Right hindlimb (tissue), 1 donor: ENCODE measurements at regions not wholly inside any gene's neighbourhood (a gene's known extent, or its start where the extent isn't known, plus 50 kb on each side); places are given as distances from the start of the nearest gene placed in this dataset.

Source experiments
- DNase-seq: peaks from one replicate; pipeline ENCODE4 v3.0.0-alpha.2; 2018

DNA sequence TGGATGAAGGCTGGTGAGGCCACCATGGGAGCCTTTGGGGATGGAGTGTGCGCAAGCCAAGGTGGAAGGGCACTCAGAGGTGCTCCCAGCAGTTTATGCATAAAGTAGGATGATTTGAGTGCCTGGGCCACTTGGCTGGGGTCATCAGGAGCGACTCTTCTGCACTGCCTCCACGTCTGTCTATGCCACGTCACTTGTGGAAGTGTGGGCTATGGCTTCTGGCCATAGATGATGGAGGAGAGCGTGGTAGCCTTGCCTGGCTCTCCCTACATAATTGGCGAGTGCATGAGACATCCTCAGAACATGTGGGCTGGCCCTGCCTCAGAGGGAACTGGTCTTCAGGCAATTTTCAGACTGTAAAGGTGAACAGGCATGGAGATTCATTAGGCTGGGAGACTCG lies 182.9 kb downstream of the TEX29 start:
- no peak for DNase-seq

DNA sequence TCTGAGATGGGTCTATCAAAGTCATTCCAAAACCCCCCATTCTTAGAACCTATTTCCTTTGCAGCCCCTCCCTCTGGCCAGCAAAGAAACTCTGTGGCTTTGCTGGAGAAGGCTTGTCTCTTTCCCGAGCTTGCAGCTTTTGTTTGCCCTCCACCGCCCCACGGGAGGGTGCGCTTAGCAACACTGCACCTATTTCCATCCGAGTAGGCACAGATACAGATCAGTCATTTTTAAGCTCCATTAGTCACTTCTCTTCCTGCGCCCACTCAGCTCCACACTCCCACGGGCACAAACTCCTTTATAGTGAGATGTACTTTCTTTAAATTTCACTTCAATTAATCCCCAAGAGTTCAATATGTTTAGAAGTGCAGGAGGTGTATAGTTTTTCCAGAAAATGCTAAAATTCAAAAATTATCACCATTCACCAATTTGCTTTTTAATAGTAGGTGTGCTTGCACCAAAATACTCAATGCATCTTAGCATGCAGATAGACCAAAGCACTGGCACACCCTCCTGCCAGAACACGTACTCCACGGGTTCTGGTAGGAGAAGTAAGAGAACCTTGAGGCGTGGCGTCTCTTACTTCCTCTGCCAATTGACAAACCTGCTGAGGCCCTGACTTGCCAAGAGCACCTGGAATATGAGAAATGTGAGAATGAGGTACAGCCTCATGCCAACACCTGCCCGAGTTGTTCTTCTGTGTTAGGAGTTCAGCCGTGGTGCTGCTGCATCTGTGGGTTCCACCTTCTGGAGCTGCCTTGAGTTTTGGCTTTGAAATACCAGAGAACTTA lies 183.7 kb downstream of the TEX29 start:
- DNase-seq, result no peak

DNA sequence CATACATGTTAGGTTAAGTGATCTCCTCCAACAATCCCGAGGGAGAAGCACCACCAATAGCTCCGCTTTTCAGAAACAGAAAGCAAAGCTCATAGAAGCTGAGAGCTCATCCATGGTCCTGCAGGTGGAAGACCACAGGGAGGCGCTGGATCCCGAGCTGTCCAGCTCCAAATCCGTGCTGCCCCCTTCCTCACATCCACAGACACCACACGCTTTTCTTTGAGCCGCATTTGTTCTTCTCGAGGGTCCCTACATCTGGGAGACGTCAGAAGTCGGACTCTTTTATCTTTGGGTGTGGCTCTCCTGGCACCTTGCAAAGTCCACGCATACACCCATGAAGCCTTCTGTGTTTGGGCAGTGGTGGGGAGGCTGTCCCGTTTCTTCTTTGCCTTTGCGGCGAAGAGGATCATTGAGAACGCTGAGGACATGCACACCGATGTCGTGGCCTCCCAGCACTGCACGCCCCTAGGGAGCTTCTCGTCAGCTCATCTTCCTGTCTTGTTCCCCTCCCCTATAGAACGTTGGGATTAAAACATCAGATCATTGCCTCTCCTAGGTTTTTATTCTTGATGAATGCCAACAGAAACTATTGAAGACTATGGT lies 184.8 kb downstream of the TEX29 start:
- no peak for DNase-seq

DNA sequence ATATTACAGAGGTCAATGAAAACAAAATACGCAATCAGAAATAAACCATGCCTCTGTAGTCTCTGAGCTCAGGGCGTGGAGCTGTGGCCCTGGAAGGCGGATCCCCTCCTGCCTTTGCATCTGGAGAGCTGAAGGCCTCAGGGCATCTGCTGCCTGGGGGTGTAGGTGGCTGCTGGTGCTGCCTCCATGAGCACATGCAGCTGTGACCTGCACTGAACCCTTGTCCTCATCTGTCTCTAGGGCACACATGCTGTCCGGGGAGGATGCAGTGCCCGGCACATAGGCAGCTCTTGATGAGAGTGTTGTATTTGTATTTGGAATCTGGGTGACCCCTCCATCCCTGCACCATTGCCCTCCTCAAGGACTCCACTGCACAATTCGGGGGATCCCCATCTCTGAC lies 185.7 kb downstream of the TEX29 start:
- DNase-seq, result no peak

DNA sequence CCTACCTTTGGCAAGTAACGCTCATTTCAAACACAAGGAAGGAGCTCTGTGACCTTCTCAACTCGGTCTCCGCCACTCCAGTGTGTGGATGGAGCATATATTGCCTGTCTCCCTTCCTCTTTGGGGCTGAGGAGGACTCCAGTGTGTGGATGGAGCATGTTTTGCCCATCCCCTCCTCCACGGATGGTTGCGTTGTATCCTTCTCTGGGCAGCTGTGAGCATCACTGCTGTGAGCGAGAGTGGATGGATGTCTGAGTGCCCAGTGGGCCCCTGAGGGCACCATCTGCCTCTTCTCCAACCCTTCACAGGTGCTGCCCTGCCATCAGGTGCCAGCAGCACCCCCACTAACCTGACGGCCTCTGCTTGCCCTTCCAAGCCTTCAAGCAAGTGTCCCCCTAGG lies 186.2 kb downstream of the TEX29 start:
- no peak for DNase-seq

DNA sequence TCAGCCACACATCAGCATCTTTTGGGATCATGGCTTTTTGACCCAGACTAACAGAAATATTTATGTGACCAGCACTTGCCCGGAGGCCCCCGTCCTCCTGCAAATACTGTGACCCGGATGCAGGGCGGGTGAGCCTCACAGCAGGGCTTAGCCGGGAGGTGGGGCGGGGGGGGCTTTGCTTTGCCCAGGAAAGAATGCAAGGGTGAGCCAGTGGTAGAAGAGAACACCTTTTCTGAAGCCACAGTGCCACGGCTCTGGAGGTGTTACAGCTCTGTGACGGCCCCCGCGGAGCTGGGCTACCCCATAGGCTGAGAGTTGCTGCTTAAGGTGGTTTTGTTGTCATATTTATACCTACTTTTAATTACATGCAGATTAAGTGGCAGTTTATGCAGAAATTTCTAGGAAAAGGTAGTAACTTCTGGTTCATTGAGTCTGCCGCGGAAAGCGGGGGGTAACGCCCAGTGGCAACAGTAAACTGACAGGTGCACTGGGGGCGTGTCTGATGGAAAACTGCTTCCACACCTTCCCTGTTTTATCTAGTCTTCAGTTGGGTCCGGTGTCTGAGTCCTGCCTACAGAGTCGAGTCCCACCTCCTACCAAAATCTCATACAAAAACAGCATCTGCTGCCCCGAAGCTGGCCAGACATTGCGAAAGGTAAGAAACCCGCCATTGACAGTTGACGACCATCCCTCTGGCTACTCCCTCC lies 187.9 kb downstream of the TEX29 start:
- DNase-seq, result no peak

DNA sequence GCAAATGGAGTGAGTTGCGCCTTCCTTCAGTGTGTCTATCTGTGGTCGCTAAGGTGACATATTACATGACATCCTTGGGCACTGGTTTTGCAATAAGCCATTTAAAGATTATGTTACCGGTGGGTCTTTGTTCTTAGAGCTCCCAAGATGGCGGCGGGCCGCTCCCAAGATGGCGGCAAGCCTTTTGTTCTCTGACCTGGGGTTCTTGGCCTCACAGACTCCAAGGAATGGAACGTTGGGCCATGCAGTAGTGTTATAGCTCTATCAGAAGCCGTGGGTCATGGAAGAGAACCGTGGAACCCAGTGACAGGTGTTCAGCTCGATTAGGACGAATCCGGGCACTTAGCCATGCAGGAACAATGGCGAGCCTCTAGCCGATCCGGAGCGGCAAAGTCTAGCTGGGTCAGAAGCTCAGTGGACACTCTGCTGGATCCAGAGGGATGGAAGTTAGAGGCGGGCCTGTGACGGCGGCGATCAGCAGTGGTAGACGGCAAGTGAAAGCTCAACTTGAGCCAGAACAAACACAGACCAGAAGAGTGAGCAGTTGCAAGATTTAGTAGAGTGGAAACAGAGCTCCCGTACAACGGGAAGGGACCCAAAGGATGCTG lies 188.6 kb downstream of the TEX29 start:
- no peak for DNase-seq

DNA sequence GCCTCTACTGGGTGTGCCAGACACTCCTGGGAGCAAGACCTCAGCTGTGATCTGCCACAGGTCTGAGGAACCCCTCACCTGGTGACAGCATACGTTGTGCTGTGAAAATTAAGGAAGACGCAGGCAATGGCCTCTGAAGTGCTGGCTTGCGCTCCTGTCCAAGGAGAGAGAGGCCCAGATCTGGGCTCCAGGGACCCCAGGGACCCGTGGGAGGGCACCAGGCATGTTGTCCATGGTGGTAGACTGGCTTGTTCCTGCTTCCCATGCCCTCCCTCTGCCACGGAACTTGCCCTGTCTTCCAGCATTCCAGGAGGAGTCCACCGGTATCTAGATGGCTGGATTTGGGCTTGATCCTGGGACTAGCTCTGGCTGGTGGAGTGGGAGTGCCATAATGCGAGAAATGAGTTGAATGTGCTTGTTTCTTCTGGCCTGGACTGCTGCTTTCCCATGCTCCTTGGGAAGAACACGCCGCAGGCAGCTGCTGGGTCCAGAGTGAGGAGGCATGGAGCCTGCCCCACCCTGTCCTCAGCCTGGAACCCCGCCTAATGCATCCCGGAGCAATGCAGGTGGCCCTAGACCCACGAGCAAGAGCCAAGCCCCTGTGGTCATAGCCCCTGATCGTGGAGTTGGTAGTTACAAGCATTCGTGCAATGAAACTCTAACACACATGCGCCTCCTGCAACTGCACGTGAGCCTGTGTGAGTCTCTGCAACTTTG lies 190.2 kb downstream of the TEX29 start:
- no peak for DNase-seq

DNA sequence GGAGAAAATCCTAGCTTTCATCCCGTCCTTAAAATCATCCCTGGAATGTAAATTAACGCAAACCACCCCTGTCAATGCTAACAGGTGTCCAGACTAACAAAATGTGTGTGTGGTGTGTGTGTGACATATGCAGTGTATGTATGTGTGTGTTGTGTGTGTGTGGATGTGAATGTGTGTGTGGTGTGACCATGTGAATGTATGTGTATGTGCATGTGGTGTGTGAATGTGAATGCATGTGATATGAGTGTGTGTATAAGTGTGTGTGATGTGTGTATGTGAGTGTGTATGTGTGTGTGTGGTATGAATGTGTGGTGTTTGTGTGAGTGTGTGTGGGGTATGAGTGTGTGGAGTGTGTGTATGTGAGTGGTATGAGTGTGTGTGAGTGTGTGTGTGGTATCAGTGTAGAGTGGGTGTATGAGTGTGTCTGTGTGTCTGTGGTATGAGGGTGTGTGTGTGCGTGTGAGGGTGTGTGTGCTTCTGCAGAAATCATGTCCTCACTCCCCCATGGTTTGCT lies 190.8 kb downstream of the TEX29 start:
- no peak for DNase-seq

DNA sequence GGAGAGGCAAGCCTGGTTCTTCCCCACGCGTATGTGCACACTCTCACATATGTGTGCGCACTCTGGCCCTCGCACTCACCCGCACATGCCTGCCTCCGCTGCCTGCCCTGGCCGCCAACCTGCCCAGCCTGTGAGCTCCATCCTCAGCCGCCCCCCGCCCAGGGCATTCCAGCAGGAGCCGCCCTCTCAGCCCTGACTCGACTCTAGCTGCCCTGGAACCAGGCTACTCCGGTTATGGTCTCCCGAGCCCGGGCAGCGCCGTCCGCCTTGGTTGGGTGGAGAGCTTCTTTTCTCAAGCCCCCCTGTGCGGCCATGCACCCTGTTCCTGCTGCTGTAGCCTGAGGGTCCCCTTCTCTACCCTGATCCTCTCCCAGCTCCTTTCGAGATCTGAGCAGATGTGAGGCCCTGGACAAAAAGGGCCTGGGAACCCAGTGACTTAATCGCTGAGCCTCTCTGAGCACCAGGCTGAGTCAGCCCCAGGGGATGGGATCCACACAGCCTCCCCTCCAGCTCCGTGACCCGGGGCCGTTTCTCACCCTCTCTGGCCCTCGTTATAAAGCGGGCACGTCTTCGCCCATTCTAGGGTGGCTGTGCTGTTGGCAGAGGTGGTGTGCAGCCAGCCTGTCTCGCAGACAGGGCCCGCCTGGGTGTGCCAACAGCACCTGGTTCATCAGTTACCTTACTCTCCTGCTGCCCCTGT lies 191.5 kb downstream of the TEX29 start:
- DNase-seq, result no peak

DNA sequence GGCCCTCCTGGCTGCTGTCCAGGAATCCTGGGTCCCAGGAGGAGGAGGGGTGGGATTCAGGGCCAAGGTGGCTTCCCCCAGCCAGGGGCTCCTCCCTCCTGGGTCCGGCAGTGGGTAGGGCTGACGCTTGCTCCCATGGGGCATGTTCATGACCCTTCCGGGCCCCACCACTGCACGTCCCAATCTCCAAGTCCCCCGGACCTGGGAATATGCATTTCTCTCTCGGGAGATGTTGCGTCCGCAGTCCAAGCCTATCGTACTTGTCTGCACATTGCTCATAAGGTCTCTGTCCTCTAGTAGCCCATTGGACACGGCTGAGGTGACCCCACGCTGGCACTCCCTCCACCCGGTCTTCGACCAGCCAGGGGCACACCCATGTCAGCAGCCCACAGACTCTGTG lies 192.3 kb downstream of the TEX29 start:
- no peak for DNase-seq

DNA sequence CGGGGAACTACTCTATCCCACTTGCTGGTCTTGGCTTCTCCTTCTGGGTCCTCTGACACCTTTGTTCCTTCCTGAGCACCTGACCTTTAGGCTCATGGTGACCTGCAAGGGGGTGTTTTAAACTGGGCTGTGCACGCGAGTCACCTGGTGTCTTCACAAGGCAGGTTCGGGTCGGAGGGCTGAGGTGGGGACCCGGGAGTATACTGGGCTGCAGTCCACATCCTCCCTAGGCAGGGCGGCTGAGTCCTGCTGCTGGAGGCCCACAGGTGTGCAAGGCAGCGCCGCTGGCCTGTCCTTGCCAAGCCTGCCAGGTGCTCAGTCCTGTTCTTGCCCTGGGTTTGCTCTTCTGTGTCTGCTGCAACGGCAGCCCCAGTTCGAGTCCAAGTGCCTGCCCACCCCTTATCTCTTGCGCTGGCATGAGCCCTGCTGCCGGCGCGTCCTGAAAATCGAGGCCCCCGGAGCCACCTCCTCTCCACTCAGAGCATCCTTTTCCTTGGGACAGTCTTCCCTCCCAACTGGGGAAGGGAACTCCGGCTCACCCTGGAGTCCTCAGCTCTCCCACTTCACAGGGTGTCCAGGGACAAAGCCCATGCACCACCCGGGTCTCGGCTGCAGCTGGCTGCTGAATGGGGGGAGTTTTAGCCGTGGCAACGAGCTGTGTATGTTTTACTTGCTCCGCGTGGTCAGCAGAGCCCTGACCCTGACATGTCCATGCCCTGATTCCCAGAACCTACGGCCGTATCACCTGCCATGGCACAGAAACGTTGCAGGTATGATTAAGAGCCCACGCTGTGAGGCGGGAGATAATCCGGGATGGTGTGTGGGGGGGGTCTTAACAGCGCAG lies 193.5 kb downstream of the TEX29 start:
- DNase-seq, result no peak

DNA sequence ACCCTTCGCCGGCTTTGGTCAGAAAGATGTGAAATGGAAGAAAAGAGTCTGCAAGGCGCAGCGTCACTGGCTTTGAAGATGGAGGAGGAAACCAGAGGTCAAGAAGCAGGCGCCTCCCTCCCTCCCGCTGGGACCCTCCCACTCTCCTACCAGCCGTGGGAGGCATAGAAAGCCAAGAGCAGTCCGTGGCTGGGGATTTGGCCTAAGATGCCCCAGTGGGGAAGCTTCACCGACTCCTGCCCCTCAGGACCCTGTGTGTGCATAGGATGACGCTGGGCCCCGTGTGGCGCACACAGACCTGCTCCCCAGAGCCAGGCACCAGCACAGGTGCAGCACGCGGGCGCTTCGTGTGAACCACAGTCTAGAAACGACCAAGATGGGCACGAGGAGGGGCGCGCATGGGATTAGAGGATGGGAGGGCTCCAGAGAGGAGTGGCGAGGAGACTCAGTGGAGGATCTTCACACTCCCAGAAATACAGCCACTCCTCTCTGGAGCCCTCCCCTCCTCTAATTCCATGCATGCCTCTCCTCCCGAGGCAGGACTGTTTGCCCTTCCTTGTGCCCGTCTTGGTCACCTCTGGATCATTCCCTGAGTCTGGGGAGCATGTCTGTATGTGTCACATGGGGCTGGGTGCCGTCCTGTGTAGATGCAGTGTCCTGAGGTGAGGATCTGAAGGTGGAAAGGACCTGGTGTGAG lies 194.3 kb downstream of the TEX29 start:
- no peak for DNase-seq

DNA sequence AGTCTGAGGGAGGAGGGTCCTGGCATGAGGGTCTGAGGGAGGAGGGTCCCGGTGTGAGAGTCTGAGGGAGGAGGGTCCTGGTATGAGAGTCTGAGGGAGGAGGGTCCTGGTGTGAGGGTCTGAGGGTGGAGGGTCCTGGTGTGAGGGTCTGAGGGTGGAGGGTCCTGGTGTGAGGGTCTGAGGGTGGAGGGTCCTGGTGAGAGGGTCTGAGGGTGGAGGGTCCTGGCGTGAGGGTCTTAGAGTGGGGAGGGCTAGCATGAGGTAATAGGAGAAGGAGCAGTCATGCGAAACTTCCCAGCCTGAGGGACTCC lies 194.8 kb downstream of the TEX29 start:
- no peak for DNase-seq

DNA sequence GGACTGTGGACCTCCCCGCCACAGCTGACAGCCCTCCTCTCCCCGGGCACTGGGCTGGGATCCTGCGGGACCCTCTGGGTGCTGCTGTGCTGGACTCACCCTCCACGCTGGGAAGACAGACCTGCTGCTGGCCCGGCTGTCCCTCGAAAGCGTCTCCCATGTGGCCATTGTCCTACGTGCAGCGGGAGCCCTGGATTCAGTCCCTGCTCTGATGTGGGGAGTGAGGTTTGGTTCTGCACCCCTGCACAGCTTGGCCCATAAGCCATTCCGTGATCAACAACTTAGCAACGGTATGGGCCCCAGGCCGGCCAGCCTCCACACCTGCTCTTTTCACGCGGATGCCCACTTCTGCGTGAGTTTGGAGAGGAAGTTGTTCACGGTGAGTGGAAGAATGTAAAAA lies 195.2 kb downstream of the TEX29 start:
- DNase-seq, result no peak

DNA sequence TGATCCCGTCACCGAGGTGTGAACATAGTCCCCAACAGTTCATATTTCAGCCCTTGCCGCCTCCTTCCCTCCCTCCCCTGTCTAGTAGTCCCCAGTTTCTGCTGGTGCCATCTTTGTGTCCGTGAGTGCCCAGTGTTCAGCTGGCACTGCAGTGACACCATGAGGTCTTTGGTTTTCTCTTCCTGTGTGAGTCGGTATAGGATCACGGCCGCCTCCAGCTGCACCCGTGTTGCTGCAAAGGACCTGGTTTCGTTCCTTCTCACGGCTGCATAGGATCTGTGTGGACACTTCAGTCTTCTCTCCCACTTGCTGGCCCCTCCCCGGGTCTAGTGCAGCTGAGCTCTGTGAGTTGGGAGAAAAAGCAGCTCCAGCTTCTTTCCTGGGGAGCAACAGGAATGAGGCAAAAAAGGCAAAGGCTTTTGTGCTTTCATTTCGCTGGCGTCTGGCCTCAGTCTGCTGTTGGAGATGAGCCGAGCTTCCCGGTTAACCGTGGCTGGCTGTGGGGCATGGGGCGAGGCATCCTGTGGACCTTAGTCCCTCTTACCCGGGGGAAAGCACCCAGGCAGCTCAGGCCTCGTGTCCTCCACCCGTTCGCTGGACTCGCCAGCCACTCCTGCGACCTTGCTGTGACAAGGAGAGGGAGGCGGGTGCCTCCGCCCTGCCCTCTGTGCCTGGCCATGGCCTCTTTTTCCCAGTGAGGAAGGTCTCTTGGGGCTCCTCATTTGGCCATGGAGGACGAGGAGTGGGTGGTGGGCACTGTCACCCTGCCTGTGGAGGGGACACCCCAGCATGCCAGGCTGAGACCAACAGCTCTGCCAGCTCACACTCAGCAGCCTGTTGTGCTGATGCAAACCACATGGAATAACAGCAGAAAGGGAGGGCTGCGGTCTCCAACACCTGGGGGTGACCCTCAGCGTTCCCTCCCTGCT lies 196.5 kb downstream of the TEX29 start:
- no peak for DNase-seq

DNA sequence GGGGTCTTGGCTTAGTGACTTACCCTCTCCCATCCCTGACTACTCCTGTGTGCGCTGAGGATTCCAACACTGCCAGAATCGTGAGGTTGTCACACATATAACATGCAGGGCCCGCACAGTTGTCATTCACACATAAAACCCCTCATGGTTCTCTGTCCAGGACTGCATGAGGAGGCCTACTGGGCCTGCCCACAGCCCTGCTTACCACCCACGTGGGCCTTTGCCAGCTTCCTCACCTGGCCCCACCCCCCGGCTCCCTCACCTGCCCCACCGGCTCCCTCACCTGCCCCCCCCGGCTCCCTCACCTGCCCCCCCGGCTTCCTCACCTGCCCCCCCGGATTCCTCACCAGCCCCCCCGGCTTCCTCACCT lies 197.2 kb downstream of the TEX29 start:
- no peak for DNase-seq

DNA sequence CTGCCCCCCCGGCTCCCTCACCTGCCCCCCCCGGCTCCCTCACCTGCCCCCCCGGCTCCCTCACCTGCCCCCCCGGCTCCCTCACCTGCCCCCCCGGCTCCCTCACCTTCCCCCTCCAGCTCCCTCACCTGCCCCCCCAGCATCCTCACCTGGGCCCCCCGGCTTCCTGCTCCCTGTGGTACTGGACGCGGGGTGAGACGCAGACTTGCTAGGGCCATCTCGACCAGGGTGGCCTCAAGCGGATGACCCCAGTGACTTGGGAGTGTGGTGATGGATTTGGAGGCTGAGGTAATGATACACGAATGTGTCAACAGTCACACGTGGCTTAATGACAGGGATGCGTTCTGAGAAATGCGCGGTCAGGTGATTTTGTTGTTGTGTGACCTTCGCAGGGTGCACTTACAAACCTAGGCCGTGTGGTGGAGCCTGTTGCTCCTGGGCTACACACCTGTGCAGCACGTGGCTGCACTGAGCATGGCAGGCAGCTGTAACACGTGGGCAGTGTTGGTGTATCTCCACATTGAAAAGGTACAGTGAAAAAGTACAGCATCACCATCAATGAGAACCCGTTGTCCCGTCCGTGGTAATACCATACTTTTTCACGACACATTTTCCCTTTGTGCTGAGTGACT lies 197.8 kb downstream of the TEX29 start:
- DNase-seq, result no peak

DNA sequence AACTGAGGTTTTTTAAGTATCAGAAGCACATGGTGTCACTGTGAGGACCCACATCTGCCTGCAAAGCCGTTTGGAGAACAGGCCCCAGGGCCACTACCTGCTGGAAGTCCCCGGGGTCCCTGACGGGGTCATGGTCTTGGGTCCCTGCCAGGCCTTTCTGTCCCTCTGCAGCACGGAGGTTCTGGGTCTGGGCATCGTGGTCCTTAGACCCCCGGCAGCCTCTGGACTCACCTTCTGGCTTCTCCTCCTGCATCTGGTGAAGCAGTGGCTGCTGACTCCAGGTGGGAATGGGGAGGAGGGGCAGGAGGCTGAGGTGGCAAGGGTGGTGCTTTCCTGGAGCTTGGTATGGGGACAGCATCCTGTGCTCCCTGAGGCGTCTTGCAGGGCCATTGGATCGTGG lies 198.6 kb downstream of the TEX29 start:
- no peak for DNase-seq
